Kidney epithelial cell (primary cell): ENCODE measurements at regions not wholly inside any gene's neighbourhood (a gene's known extent, or its start where the extent isn't known, plus 50 kb on each side); places are given as distances from the start of the nearest gene placed in this dataset.

Experiments
- DNase-seq: peaks from one replicate; pipeline ENCODE4 v3.0.0-alpha.2; 2010; ENCODE audit warnings: low read depth
- H3K27me3 ChIP-seq: 2 replicates; pipeline ENCODE4 v1.6.0; 2011; ENCODE audit warnings: low read length; ENCODE audit not compliant: control insufficient read depth, insufficient read depth
- H3K36me3 ChIP-seq: 2 replicates; pipeline ENCODE4 v1.5.1; 2011; ENCODE audit warnings: low read length; ENCODE audit not compliant: control insufficient read depth, insufficient read depth
- H3K4me3 ChIP-seq: 2 replicates; pipeline ENCODE4 v1.5.1; 2011; ENCODE audit warnings: low read depth, mild to moderate bottlenecking, control low read depth, low read length
- TF ChIP-seq, protein P1 (sequence below): IDR thresholded peaks from 2 replicates; pipeline ENCODE4 v1.5.1; 2011; ENCODE audit warnings: mild to moderate bottlenecking, moderate library complexity, low read length, control low read depth, inconsistent platforms; ENCODE audit not compliant: insufficient read depth, poor library complexity, severe bottlenecking

DNA sequence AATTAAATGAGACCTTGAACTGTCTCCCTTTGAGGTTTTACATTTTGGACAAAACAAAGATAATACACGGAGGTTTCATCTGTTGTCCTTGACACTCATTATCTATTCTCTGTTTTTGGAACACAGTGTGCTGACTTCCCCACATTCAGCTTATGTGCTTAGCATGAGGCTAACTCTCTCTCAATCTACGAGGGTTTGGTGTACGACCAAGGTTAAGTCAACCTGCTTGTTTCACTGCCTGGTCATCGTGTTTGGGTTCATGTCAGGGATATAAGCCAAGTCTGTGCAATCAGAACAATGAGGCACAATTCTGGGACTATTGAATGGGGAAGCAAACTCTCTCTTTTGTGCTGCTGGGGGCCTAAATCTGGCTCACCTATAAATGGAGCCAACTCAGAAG lies 328.5 kb upstream of the USP25 start:
- no peaks in the 10 kb centered on the region for H3K36me3 ChIP-seq
- H3K27me3 ChIP-seq, result no peaks in the 10 kb centered on the region
- no peak for DNase-seq
- no peak overlapping the region for H3K4me3 ChIP-seq
- TF ChIP-seq, protein P1, sequence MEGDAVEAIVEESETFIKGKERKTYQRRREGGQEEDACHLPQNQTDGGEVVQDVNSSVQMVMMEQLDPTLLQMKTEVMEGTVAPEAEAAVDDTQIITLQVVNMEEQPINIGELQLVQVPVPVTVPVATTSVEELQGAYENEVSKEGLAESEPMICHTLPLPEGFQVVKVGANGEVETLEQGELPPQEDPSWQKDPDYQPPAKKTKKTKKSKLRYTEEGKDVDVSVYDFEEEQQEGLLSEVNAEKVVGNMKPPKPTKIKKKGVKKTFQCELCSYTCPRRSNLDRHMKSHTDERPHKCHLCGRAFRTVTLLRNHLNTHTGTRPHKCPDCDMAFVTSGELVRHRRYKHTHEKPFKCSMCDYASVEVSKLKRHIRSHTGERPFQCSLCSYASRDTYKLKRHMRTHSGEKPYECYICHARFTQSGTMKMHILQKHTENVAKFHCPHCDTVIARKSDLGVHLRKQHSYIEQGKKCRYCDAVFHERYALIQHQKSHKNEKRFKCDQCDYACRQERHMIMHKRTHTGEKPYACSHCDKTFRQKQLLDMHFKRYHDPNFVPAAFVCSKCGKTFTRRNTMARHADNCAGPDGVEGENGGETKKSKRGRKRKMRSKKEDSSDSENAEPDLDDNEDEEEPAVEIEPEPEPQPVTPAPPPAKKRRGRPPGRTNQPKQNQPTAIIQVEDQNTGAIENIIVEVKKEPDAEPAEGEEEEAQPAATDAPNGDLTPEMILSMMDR, result no peak

DNA sequence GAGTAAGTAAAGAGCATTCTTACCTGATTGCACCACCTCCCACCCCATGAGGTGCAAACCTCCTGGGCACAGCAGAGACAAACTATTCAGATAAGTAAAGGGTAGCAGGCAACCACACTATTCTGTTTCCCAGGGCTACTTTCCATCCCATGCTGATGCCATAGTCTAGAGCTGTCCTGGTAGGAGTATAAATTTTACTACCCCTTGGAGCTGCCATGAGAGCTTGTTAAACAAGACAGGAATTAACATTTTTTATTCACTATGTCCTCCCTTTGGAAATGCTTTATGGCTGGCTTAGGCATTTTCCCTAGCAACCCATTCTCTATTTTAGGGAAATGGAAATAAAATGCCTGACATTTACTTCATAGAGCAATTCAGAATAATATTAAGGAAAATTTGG lies 324.6 kb upstream of the USP25 start:
- no peak overlapping the region for H3K4me3 ChIP-seq
- TF ChIP-seq, protein P1, result no peak
- H3K27me3 ChIP-seq, result no peaks in the 10 kb centered on the region
- no peaks in the 10 kb centered on the region for H3K36me3 ChIP-seq
- no peak for DNase-seq

DNA sequence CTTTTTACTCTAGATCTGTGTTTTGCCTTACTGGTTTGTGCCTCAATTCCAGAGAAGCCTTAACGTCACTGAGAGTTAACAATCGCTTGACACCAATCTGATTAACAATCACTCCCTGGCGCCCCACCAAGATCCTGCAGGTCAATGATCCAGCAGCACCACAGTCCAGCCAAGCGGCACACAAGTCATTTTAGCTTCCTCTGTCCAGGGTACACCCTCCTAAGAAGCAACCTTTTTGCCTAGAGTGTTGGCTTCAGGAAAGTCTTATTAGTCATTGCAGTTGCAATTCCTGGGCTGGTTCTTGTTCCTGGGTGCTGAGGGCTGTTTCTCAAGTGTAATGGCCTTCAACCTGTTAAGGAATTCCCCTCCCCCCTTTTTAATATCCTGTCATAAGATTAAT lies 323.0 kb upstream of the USP25 start:
- peak; percentile 18 for DNase-seq
- H3K36me3 ChIP-seq, result no peaks in the 10 kb centered on the region
- TF ChIP-seq, protein P1, result no peak

DNA sequence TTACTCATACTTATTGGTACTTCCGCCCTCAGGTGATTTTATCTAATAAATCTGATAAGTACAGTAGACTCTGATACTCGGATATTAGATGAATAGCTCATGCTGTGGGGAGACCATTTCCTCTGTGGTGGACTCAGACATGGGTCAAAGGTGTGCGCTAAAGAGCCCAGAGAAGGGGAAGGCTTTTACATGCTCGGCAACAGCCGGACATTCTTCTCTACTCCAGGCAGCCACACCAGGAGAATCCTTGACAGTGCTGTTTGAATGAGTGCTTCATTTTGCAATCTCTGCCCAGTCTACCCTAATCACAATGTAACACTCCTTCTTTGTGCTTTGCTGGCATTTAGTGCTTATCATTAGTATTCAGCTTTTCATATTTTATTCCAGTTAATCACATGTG lies 322.2 kb upstream of the USP25 start:
- no peak for DNase-seq
- TF ChIP-seq, protein P1, result no peak
- H3K36me3 ChIP-seq, result no peaks in the 10 kb centered on the region
- H3K27me3 ChIP-seq, result no peaks in the 10 kb centered on the region
- no peak overlapping the region for H3K4me3 ChIP-seq

More for the DNA sequence above, 323.0 kb upstream of the USP25 start:
- H3K4me3 ChIP-seq, result no peak overlapping the region
- no peaks in the 10 kb centered on the region for H3K27me3 ChIP-seq

DNA sequence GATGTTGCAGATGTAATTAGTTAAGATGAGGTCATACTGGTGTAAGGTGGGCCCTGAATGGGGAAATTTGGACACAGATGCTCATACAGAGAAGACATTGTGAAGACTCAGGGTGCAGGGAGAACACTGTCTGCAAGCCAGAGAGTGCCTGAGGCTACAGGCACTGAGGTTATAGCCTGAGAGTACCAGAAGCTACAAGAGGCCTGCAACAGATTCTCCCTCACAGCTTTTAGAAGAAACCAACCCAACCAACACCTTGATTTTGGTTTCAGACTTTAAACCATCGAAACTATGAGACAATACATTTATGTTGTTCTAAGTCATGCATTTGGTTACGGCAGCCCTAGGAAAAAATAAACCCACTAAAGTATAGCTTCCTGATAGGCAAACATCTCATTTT lies 321.7 kb upstream of the USP25 start:
- TF ChIP-seq, protein P1, result no peak
- no peak for DNase-seq
- no peaks in the 10 kb centered on the region for H3K27me3 ChIP-seq
- no peaks in the 10 kb centered on the region for H3K36me3 ChIP-seq
- no peak overlapping the region for H3K4me3 ChIP-seq

DNA sequence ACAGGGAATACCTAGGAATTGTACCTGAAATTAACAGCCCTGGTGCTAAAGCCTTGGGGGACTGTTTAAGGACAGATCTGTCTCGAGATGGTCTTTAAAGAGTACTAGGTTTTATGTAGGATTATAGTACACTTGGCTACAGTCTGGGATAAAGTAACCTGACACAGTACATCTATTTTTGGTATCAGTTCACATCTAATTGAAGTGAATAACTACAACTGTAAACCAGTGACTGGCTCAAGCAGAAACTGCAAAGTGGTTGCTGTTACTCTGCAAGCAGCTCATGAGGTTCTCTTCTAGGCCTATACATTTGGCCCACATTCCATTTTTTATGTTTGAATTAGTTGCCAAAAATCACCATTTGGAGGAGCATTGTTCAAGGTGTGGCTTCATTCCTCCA lies 320.8 kb upstream of the USP25 start:
- Histone ChIP-seq H3K27me3 (no peaks in the 10 kb centered on the region), H3K4me3 (no peak overlapping the region), H3K36me3 (no peaks in the 10 kb centered on the region)
- DNase-seq, result no peak
- TF ChIP-seq, protein P1, result no peak
